Muscle of leg (tissue), 3 donors: ENCODE measurements at regions not wholly inside any gene's neighbourhood (a gene's known extent, or its start where the extent isn't known, plus 50 kb on each side); places are given as distances from the start of the nearest gene placed in this dataset.
"Not testable (repeated sequence)": the region's sequence is repeated elsewhere in the genome, so short reads cannot be mapped to it uniquely, and the experiment has no call there.

Experiments
- DNase-seq: peaks from one replicate; pipeline ENCODE4 v3.0.0; 2013
- H3K27ac ChIP-seq: one replicate; pipeline ENCODE4 v1.5.1; 2013; ENCODE audit warnings: mild to moderate bottlenecking, low read length, control low read depth
- H3K27me3 ChIP-seq: one replicate; pipeline ENCODE4 v1.6.1; 2013; ENCODE audit warnings: low read length; ENCODE audit not compliant: control insufficient read depth, insufficient read depth
- H3K36me3 ChIP-seq: one replicate; pipeline ENCODE4 v1.6.1; 2013; ENCODE audit warnings: low read length; ENCODE audit not compliant: control insufficient read depth, insufficient read depth
- H3K4me1 ChIP-seq: one replicate; pipeline ENCODE4 v1.6.1; 2013; ENCODE audit warnings: low read length; ENCODE audit not compliant: control insufficient read depth, insufficient read depth
- H3K4me3 ChIP-seq: one replicate; pipeline ENCODE4 v1.5.1; 2013; ENCODE audit warnings: low read length, control low read depth
- H3K9me3 ChIP-seq: replicated peaks from 2 replicates; pipeline ENCODE4 v1.6.1; 2013; ENCODE audit warnings: low read depth, low read length; ENCODE audit not compliant: control insufficient read depth
- WGBS: methylation state at CpG from one replicate; pipeline ENCODE4 v1.1.5; 2013; ENCODE audit warnings: missing lambda C conversion rate; ENCODE audit not compliant: insufficient coverage; 5-methylcytosine and 5-hydroxymethylcytosine counted together

GRCh38 chr4:18695733-18696527, 674.4 kb upstream of the LCORL start:
- no peaks in the 10 kb centered on the region for H3K36me3 ChIP-seq
- no peak for DNase-seq
- H3K27me3 ChIP-seq = no peaks in the 10 kb centered on the region
- H3K9me3 ChIP-seq = no peaks in the 10 kb centered on the region
- 95% methylated on average over 15 of the region's 18 CpGs for WGBS
- H3K27ac ChIP-seq = no peak overlapping the region
- no peak overlapping the region for H3K4me3 ChIP-seq
- H3K4me1 ChIP-seq = no peaks in the 10 kb centered on the region

DNA sequence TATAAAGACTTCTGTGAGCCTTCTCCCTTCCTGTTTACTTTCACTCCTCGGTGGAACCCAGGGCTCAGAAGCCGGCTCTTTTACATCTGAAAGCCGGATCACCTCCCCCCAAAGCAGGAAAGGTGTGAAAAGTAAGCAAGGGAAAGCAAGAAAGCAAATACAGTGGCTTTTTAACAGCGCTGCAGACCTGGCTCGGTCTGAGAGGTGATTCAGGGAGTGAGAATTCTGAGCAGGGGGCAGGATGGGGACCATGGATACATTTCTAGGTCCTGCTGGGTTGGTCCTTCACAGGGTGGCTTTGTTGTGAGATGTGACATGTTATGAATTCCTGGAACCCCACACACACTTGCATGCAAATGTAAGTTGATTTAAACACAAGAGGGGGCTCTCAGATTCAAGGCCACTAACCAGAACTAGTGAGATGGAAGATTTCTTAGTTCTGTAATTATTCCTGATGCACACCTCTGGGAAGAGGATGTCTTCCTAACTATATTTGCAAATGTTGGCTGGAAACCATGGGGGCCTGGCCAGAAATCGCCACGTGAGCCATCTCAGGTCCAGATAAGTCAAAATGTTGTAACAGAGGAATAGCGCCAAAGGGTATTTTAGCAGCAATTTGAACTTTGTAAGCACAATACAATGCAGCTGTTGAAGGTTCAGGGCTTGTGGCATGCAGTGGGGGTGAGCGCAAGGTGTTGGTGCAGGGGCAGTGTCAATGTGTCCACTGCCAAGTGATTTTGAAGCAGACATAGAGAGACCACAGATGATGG, 670.1 kb upstream of the LCORL start:
- Histone ChIP-seq H3K36me3 (no peaks in the 10 kb centered on the region), H3K4me1 (no peaks in the 10 kb centered on the region), H3K4me3 (no peak overlapping the region), H3K27me3 (no peaks in the 10 kb centered on the region), H3K9me3 (no peaks in the 10 kb centered on the region), H3K27ac (no peak overlapping the region)
- no peak for DNase-seq
- WGBS = 51% methylated on average over 6 of the region's 9 CpGs

GRCh38 chr4:18690291-18690955, 668.9 kb upstream of the LCORL start:
- Histone ChIP-seq H3K9me3 (no peaks in the 10 kb centered on the region), H3K27me3 (no peaks in the 10 kb centered on the region), H3K4me1 (no peaks in the 10 kb centered on the region), H3K27ac (no peak overlapping the region), H3K36me3 (no peaks in the 10 kb centered on the region), H3K4me3 (no peak overlapping the region)
- WGBS = no CpG with 5 or more reads among the region's 2 CpGs
- no peak for DNase-seq

DNA sequence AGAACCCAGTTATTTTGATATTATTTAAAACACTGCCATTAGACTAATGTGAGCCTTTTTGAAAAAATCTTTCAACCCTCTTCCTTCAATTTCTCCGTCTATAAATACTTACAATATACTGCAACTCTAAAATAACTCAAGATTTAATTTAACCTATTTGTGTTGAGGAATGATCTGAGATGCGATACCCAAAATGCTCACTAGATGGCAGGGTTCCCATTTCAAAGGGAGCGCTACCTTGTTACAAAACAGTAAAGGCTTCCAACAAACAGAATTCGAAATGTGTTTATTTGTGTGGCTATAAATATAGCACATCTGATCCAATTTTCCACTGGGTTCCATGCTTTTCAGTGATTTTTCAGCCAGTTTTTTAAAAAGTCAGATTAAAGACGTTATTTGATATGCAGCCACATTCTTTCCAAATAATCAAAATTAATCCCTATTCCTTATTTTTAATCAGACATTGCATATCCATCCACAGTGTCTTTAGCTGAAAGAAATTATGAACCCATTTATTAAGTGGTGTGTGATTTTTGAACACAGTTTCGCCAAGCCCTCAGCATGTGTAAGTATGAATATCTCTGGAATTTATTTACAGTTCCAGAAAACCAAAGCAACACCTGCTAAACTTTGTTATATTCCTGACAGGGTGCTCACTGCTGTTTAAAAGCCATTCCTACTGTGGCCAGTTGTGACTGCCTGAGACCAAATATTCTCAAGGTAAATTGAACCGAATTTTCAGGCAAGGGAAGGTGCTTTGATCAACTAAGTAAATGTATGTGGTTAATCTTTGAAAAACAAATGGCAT, 668.0 kb upstream of the LCORL start:
- peak; percentile 89 for DNase-seq
- Histone ChIP-seq H3K27me3 (no peaks in the 10 kb centered on the region), H3K27ac (no peak overlapping the region), H3K4me1 (no peaks in the 10 kb centered on the region), H3K36me3 (no peaks in the 10 kb centered on the region), H3K9me3 (no peaks in the 10 kb centered on the region), H3K4me3 (no peak overlapping the region)
- WGBS = no CpG with 5 or more reads among the region's 7 CpGs

GRCh38 chr4:18688351-18688750, 666.8 kb upstream of the LCORL start:
- H3K4me3 ChIP-seq, H3K36me3 ChIP-seq, H3K4me1 ChIP-seq, H3K27me3 ChIP-seq, H3K27ac ChIP-seq, H3K9me3 ChIP-seq, DNase-seq: not testable (repeated sequence)
- WGBS = 86% methylated on average over 5 of the region's 9 CpGs

- Histone ChIP-seq H3K27me3 (no peaks in the 10 kb centered on the region), H3K4me3 (no peak overlapping the region), H3K9me3 (no peaks in the 10 kb centered on the region), H3K36me3 (no peaks in the 10 kb centered on the region), H3K27ac (no peak overlapping the region), H3K4me1 (no peaks in the 10 kb centered on the region)
- DNase-seq = no peak
- WGBS = 39% methylated on average over 3 of the region's 7 CpGs
Measured at GRCh38 chr4:18686338-18687037, 664.9 kb upstream of the LCORL start.

- no peak for DNase-seq
- no peak overlapping the region for H3K4me3 ChIP-seq
- H3K27me3 ChIP-seq = no peaks in the 10 kb centered on the region
- H3K9me3 ChIP-seq = no peaks in the 10 kb centered on the region
- 75% methylated on average over 1 of the region's 4 CpGs for WGBS
- H3K27ac ChIP-seq = no peak overlapping the region
- H3K4me1 ChIP-seq = no peaks in the 10 kb centered on the region
- no peaks in the 10 kb centered on the region for H3K36me3 ChIP-seq
Measured at GRCh38 chr4:18684932-18685331, 663.4 kb upstream of the LCORL start.

GRCh38 chr4:18676526-18676915, 655.0 kb upstream of the LCORL start:
- no peak overlapping the region for H3K27ac ChIP-seq
- WGBS = 17% methylated on average over 1 of the region's 4 CpGs
- H3K9me3 ChIP-seq = no peaks in the 10 kb centered on the region
- H3K36me3 ChIP-seq = no peaks in the 10 kb centered on the region
- no peaks in the 10 kb centered on the region for H3K4me1 ChIP-seq
- DNase-seq = no peak
- no peaks in the 10 kb centered on the region for H3K27me3 ChIP-seq
- no peak overlapping the region for H3K4me3 ChIP-seq

- Histone ChIP-seq H3K4me1 (no peaks in the 10 kb centered on the region), H3K4me3 (no peak overlapping the region), H3K36me3 (no peaks in the 10 kb centered on the region), H3K27ac (no peak overlapping the region), H3K27me3 (no peaks in the 10 kb centered on the region), H3K9me3 (no peaks in the 10 kb centered on the region)
- no CpG with 5 or more reads among the region's 4 CpGs for WGBS
- DNase-seq = no peak
Measured at GRCh38 chr4:18675586-18676525, 654.3 kb upstream of the LCORL start.
